Right lobe of liver (tissue), 6 donors: ENCODE measurements at regions not wholly inside any gene's neighbourhood (a gene's known extent, or its start where the extent isn't known, plus 50 kb on each side); places are given as distances from the start of the nearest gene placed in this dataset.

Experiments used
- ATAC-seq, 4 donors: fragments of 200-7000 bp; cut with Tn5 transposase; one replicate each; pipeline ENCODE4 v1.9.1; 2020; ENCODE audit warnings: mild to moderate bottlenecking in 4 of 4, moderate library complexity in 4 of 4
- DNase-seq, 3 donors: peaks; one replicate each; pipeline ENCODE4 v3.0.0-alpha.2; 2020
- H3K27ac ChIP-seq, 3 donors: fragments of 200-600 bp; one replicate each; pipeline ENCODE4 v1.8.0; 2022
- H3K27me3 ChIP-seq, 2 donors: fragments of 200-600 bp; one replicate each; pipeline ENCODE4 v1.8.0; 2022
- H3K36me3 ChIP-seq, 4 donors: fragments of 200-600 bp; sonication (generic) in 1 of 4; one replicate each; pipeline versions ENCODE4 v1.5.1 to v1.8.0; 2017 to 2022; ENCODE audit warnings: control low read depth in 1 of 4
- H3K4me1 ChIP-seq, 4 donors: fragments of 200-600 bp; sonication (generic) in 1 of 4; one replicate each; pipeline versions ENCODE4 v1.5.1 to v1.8.0; 2017 to 2022; ENCODE audit warnings: control low read depth in 1 of 4
- H3K4me3 ChIP-seq, 3 donors: fragments of 200-600 bp; one replicate each; pipeline ENCODE4 v1.8.0; 2022
- H3K9me3 ChIP-seq, 4 donors: fragments of 200-600 bp; sonication (generic) in 1 of 4; one replicate each; pipeline versions ENCODE4 v1.5.1 to v1.8.0; 2017 to 2022; ENCODE audit warnings: control low read depth in 1 of 4
- CTCF ChIP-seq, 4 donors: fragments of 200-600 bp in 3 of 4; fragments of 450-650 bp in 1 of 4; IDR thresholded peaks; one replicate each; pipeline versions ENCODE4 v1.5.1 to v1.8.0; 2016 to 2022; ENCODE audit warnings: antibody characterized with exemption in 4 of 4, mild to moderate bottlenecking in 2 of 4
- POLR2A ChIP-seq: fragments of 450-650 bp; IDR thresholded peaks from one replicate; pipeline ENCODE4 v1.6.1; 2017; ENCODE audit warnings: antibody characterized with exemption, mild to moderate bottlenecking
- WGBS: methylation state at CpG from one replicate; pipeline ENCODE4 v1.1.6; 2018; ENCODE audit warnings: low coverage, low lambda C conversion rate; ENCODE audit not compliant: insufficient coverage; ENCODE audit errors: missing lambda C conversion rate; 5-methylcytosine and 5-hydroxymethylcytosine counted together
- intact Hi-C, 2 donors: fragments of 100-400 bp; cut with DNase I; formaldehyde crosslinking; loops; one replicate each; pipeline versions ENCODE4 v1.11.2 to v1.14.1; 2022
- donor health status: DM: no; HTN: yes; CAD: no.
- donor health status: DM: no; HTN: no; CAD: no.
- donor health status: DM: no; HTN: no; CAD: no.
- donor health status: DM: no; HTN: yes; CAD: no.
- donor health status: DM: no; HTN: yes; CAD: no.

GRCh38 chr2:140178234-140178633 lies 1398.0 kb upstream of the NXPH2 start:
- ATAC-seq, result no peak
- no peaks in the 10 kb centered on the region for H3K27me3 ChIP-seq
- no peak for DNase-seq
- H3K27ac ChIP-seq, result no peak overlapping the region
- no peaks in the 10 kb centered on the region for H3K9me3 ChIP-seq
- 20% methylated on average over 3 of the region's 3 CpGs for WGBS
- no peak for TF ChIP-seq CTCF (IDR thresholded peaks at IDR 0.05)
- no peak for TF ChIP-seq POLR2A
- H3K36me3 ChIP-seq, result no peaks in the 10 kb centered on the region
- intact Hi-C loops, result no loop called here
- H3K4me3 ChIP-seq, result no peak overlapping the region
- H3K4me1 ChIP-seq, result no peaks in the 10 kb centered on the region

- Histone ChIP-seq H3K36me3 (no peaks in the 10 kb centered on the region), H3K9me3 (no peaks in the 10 kb centered on the region)
Measured at GRCh38 chr2:140177086-140177485, 1396.9 kb upstream of the NXPH2 start.

GRCh38 chr2:140173790-140174189 lies 1393.6 kb upstream of the NXPH2 start:
- TF ChIP-seq CTCF (IDR thresholded peaks at IDR 0.05) (no peak), POLR2A (no peak)
- intact Hi-C loops, result no loop called here
- ATAC-seq (no peak), DNase-seq (no peak)
- Histone ChIP-seq H3K27me3 (no peaks in the 10 kb centered on the region), H3K36me3 (no peaks in the 10 kb centered on the region), H3K27ac (no peak overlapping the region), H3K9me3 (no peaks in the 10 kb centered on the region), H3K4me3 (no peak overlapping the region), H3K4me1 (no peaks in the 10 kb centered on the region)
- WGBS, result 52% methylated on average over 5 of the region's 5 CpGs

More at GRCh38 chr2:140177086-140177485, 1396.9 kb upstream of the NXPH2 start:
- no peak for DNase-seq
- Histone ChIP-seq H3K27me3 (no peaks in the 10 kb centered on the region), H3K4me3 (no peak overlapping the region), H3K4me1 (no peaks in the 10 kb centered on the region), H3K27ac (no peak overlapping the region)
- WGBS, result 55% methylated on average over 3 of the region's 3 CpGs
- intact Hi-C loops, result no loop called here
- TF ChIP-seq POLR2A (no peak), CTCF (IDR thresholded peaks at IDR 0.05) (no peak)
- ATAC-seq, result no peak

GRCh38 chr2:140164449-140164848 lies 1384.3 kb upstream of the NXPH2 start:
- intact Hi-C loops, result no loop called here
- Histone ChIP-seq H3K9me3 (no peaks in the 10 kb centered on the region), H3K4me3 (no peak overlapping the region), H3K27me3 (no peaks in the 10 kb centered on the region), H3K27ac (no peak overlapping the region), H3K4me1 (no peaks in the 10 kb centered on the region), H3K36me3 (no peaks in the 10 kb centered on the region)
- DNase-seq (no peak), ATAC-seq (no peak)
- TF ChIP-seq POLR2A, result no peak
- TF ChIP-seq CTCF (IDR thresholded peaks at IDR 0.05), result no peak
- WGBS, result 25% methylated on average over 1 of the region's 1 CpG

GRCh38 chr2:140158259-140158658 lies 1378.1 kb upstream of the NXPH2 start:
- no peak for TF ChIP-seq POLR2A
- no peak for TF ChIP-seq CTCF (IDR thresholded peaks at IDR 0.05)
- Histone ChIP-seq H3K36me3 (no peaks in the 10 kb centered on the region), H3K4me3 (no peak overlapping the region), H3K27ac (no peak overlapping the region), H3K27me3 (no peaks in the 10 kb centered on the region), H3K9me3 (no peaks in the 10 kb centered on the region), H3K4me1 (no peaks in the 10 kb centered on the region)
- 40% methylated on average over 2 of the region's 2 CpGs for WGBS
- intact Hi-C loops, result no loop called here
- DNase-seq (no peak), ATAC-seq (no peak)
